GM23338 (cell line): ENCODE measurements at regions not wholly inside any gene's neighbourhood (a gene's known extent, or its start where the extent isn't known, plus 50 kb on each side); places are given as distances from the start of the nearest gene placed in this dataset.

Source experiments
- CREB1 ChIP-seq: fragments of 250-450 bp; sonication (Bioruptor Pico); IDR thresholded peaks from 2 replicates; pipeline ENCODE4 v1.5.0; 2020; ENCODE audit warnings: low read depth, mild to moderate bottlenecking, moderate library complexity
- POLR2AphosphoS5 ChIP-seq: IDR thresholded peaks from 2 replicates; pipeline ENCODE4 v1.6.1; 2016; ENCODE audit warnings: antibody characterized with exemption, low read depth
- TF ChIP-seq, protein P1 (sequence below), 2 experiments: fragments of 200-600 bp in 1 of 2; sonication (generic) in 1 of 2; conservative IDR thresholded peaks; 2 replicates each; pipeline versions ENCODE4 v1.5.1 to v1.6.1; 2016 to 2017; ENCODE audit warnings: antibody characterized with exemption in 2 of 2, low read depth in 2 of 2, mild to moderate bottlenecking in 2 of 2, moderate library complexity in 1 of 2

DNA sequence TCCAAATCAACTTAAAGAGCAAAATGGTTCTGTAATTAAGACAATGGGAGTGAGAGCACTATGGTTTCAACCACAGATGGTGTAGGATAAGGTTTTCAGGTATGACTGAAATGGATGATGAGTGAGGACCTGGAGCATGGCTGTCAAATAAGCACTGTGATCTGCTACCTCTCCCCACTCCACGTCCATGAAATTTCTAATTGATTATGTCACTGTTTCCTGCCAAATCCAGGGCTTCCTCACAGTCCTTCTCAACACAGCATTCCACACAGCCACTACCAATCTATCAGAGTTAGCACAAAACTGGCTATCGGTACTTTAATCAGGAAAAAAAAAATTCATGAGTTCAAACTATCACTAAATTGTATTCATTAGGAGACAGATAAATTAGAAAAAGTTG lies 420.4 kb upstream of the WWC1 start:
- TF ChIP-seq, protein P1, sequence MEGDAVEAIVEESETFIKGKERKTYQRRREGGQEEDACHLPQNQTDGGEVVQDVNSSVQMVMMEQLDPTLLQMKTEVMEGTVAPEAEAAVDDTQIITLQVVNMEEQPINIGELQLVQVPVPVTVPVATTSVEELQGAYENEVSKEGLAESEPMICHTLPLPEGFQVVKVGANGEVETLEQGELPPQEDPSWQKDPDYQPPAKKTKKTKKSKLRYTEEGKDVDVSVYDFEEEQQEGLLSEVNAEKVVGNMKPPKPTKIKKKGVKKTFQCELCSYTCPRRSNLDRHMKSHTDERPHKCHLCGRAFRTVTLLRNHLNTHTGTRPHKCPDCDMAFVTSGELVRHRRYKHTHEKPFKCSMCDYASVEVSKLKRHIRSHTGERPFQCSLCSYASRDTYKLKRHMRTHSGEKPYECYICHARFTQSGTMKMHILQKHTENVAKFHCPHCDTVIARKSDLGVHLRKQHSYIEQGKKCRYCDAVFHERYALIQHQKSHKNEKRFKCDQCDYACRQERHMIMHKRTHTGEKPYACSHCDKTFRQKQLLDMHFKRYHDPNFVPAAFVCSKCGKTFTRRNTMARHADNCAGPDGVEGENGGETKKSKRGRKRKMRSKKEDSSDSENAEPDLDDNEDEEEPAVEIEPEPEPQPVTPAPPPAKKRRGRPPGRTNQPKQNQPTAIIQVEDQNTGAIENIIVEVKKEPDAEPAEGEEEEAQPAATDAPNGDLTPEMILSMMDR (conservative IDR thresholded peaks at IDR 0.05; ENCODE audit: low read depth in 2 of 2), result no peak
- TF ChIP-seq POLR2AphosphoS5, result no peak
- no peak for TF ChIP-seq CREB1 (CRISPR knock-in tag)
